ENCODE measurements at regions not wholly inside any gene's neighbourhood (a gene's known extent, or its start where the extent isn't known, plus 50 kb on each side); places are given as distances from the start of the nearest gene placed in this dataset.

DNA sequence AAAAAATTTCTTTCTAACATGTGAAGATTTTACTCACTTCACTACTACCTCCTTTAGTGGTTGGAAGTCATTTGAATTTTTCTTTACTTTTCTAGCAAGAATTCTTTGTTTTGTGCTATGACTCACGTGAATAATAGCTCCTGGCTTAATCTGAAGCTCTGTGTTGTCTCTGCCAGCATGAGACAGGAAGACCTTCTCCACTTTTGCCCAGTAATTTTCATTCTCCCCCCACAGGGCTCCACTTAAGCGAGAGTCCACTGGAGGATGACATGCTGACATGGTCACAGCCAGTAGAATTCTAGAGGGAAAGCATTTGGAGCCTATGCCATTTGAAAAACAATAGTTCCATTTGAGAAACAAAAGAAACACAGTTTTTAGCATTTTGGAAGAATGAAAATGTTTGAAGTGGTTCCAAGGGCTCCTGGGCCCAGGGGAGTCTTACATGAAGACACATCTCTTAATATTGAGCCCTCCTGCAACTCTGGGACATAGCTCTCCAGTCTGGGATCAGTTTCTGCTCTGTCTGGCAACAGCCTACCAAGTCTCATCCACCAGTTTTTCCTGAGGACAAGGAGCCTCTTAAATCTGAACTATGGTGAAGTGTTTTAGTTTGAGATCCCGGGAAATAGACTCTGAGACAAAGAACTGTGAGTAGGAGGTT, 231.4 kb downstream of the PAX1 start:
- TF ChIP-seq CTCF (IDR thresholded peaks at IDR 0.05; ENCODE audit: insufficient read depth, low read length, poor library complexity, severe bottlenecking) (no peak), EZH2phosphoT487 (conservative IDR thresholded peaks at IDR 0.05; ENCODE audit: low read length) (no peak)
